ENCODE measurements at regions not wholly inside any gene's neighbourhood (a gene's known extent, or its start where the extent isn't known, plus 50 kb on each side); places are given as distances from the start of the nearest gene placed in this dataset.

GRCh38 chr13:64770743-64771142 lies 2459.4 kb downstream of the PCDH9 start:
- TF ChIP-seq CTCF (IDR thresholded peaks at IDR 0.05; ENCODE audit: low read depth, low read length, poor library complexity, severe bottlenecking) = no peak
- TF ChIP-seq EZH2phosphoT487 (IDR thresholded peaks at IDR 0.05; ENCODE audit: borderline replicate concordance, low read length) = no peak
